IMR-90 (cell line): ENCODE measurements at regions not wholly inside any gene's neighbourhood (a gene's known extent, or its start where the extent isn't known, plus 50 kb on each side); places are given as distances from the start of the nearest gene placed in this dataset.

Experiments
- ATAC-seq: fragments of 200-7000 bp; cut with Tn5 transposase; 2 replicates; pipeline ENCODE4 v1.9.1; 2020; ENCODE audit warnings: low read depth, mild to moderate bottlenecking, moderate library complexity
- BruUV-seq: library from RNA; stranded (reverse); fragments of 400-500 nt; replicated peaks from 2 replicates; lab custom pipeline; 2021; lab: Mats Ljungman, UMichigan
- CTCF ChIA-PET: fragments of 300-600 bp; formaldehyde crosslinking; extraction: SDS; loops from one replicate; lab custom pipeline; 2021; ENCODE audit warnings: antibody characterized with exemption; lab: Yijun Ruan, JAX
- POLR2A ChIA-PET: fragments of 300-600 bp; sonication (Branson Sonifier 250); formaldehyde crosslinking; loops from one replicate; lab custom pipeline; 2022; ENCODE audit warnings: antibody characterized with exemption; ENCODE audit not compliant: unreplicated experiment; lab: Charles Lee
- DNase-seq: peaks from one replicate; pipeline ENCODE4 v3.0.0; 2013
- H2AFZ ChIP-seq: replicated peaks from 2 replicates; pipeline ENCODE3; 2013; ENCODE audit warnings: low read length, mild to moderate bottlenecking; ENCODE audit not compliant: poor library complexity
- H2AK5ac ChIP-seq: 2 replicates; pipeline ENCODE4 v1.6.1; 2013; ENCODE audit warnings: low read depth, low read length, inconsistent platforms
- H2AK9ac ChIP-seq: replicated peaks from 2 replicates; pipeline ENCODE3; 2013; ENCODE audit warnings: mild to moderate bottlenecking, low read depth, low read length, moderate library complexity; ENCODE audit not compliant: poor library complexity
- H2BK120ac ChIP-seq: 2 replicates; pipeline ENCODE4 v1.6.1; 2013; ENCODE audit warnings: low read depth, low read length, inconsistent platforms
- H2BK15ac ChIP-seq: 3 replicates; pipeline ENCODE4 v1.6.1; 2013; ENCODE audit warnings: low read depth, low read length, inconsistent platforms
- H2BK20ac ChIP-seq: 2 replicates; pipeline ENCODE4 v1.6.1; 2013; ENCODE audit warnings: low read depth, mild to moderate bottlenecking, inconsistent platforms, low read length, moderate library complexity
- H2BK5ac ChIP-seq: 2 replicates; pipeline ENCODE4 v1.6.1; 2013; ENCODE audit warnings: mild to moderate bottlenecking, low read depth, low read length, inconsistent platforms; ENCODE audit not compliant: poor library complexity, severe bottlenecking
- H3K14ac ChIP-seq: replicated peaks from 2 replicates; pipeline ENCODE4 v1.6.1; 2013; ENCODE audit warnings: low read depth, low read length, inconsistent platforms
- H3K18ac ChIP-seq: 2 replicates; pipeline ENCODE4 v1.6.1; 2013; ENCODE audit warnings: low read depth, low read length, control low read depth
- H3K23ac ChIP-seq: 2 replicates; pipeline ENCODE4 v1.6.1; 2013; ENCODE audit warnings: low read depth, low read length, inconsistent platforms
- H3K27ac ChIP-seq: 2 replicates; pipeline ENCODE4 v1.5.1; 2013; ENCODE audit warnings: mild to moderate bottlenecking, control low read depth, low read length; ENCODE audit not compliant: insufficient read depth
- H3K27me3 ChIP-seq: 2 replicates; pipeline ENCODE4 v1.6.1; 2013; ENCODE audit warnings: low read length; ENCODE audit not compliant: control insufficient read depth, insufficient read depth
- H3K36me3 ChIP-seq: 2 replicates; pipeline ENCODE4 v1.6.1; 2013; ENCODE audit warnings: low read length, mixed read lengths; ENCODE audit not compliant: control insufficient read depth, insufficient read depth
- H3K4ac ChIP-seq: 2 replicates; pipeline ENCODE4 v1.6.1; 2013; ENCODE audit warnings: low read depth, low read length, inconsistent platforms
- H3K4me1 ChIP-seq: 2 replicates; pipeline ENCODE4 v1.6.1; 2013; ENCODE audit warnings: low read length, mixed read lengths; ENCODE audit not compliant: control insufficient read depth, insufficient read depth
- H3K4me2 ChIP-seq: 2 replicates; pipeline ENCODE4 v1.6.1; 2013; ENCODE audit warnings: low read depth, mild to moderate bottlenecking, control low read depth, low read length, moderate library complexity
- H3K4me3 ChIP-seq: 2 replicates; pipeline ENCODE4 v1.5.1; 2013; ENCODE audit warnings: low read depth, mild to moderate bottlenecking, control low read depth, low read length, moderate library complexity; ENCODE audit not compliant: insufficient read depth
- H3K56ac ChIP-seq: 2 replicates; pipeline ENCODE4 v1.6.1; 2013; ENCODE audit warnings: low read length, inconsistent platforms; ENCODE audit not compliant: insufficient read depth; ENCODE audit errors: extremely low read depth
- H3K79me1 ChIP-seq, 2 experiments: 2 replicates each; pipeline ENCODE4 v1.6.1; 2013; ENCODE audit warnings: low read length in 2 of 2, inconsistent platforms in 1 of 2, low read depth in 1 of 2
- H3K9ac ChIP-seq: 2 replicates; pipeline ENCODE4 v1.6.1; 2013; ENCODE audit warnings: low read depth, low read length, control low read depth
- H3K9me1 ChIP-seq: 2 replicates; pipeline ENCODE4 v1.6.1; 2013; ENCODE audit warnings: low read length, inconsistent platforms; ENCODE audit not compliant: insufficient read depth
- H3K9me3 ChIP-seq: 2 replicates; pipeline ENCODE4 v1.6.1; 2013; ENCODE audit warnings: low read length; ENCODE audit not compliant: control insufficient read depth, insufficient read depth
- H4K20me1 ChIP-seq: 2 replicates; pipeline ENCODE4 v1.6.1; 2013; ENCODE audit warnings: low read length, inconsistent platforms; ENCODE audit not compliant: insufficient read depth
- H4K5ac ChIP-seq: 2 replicates; pipeline ENCODE4 v1.6.1; 2013; ENCODE audit warnings: mild to moderate bottlenecking, low read depth, low read length, control low read depth
- H4K8ac ChIP-seq, 2 experiments: 2 replicates each; pipeline ENCODE4 v1.6.1; 2013; ENCODE audit warnings: low read depth in 2 of 2, low read length in 2 of 2, control low read depth in 1 of 2, inconsistent platforms in 1 of 2
- H4K91ac ChIP-seq: 2 replicates; pipeline ENCODE4 v1.6.1; 2013; ENCODE audit warnings: low read depth, low read length, inconsistent platforms; ENCODE audit not compliant: insufficient read depth
- FOS ChIP-seq: fragments of 150-350 bp; IDR thresholded peaks from 2 replicates; pipeline ENCODE4 v1.6.1; 2016; ENCODE audit warnings: low read depth, low read length
- MAFK ChIP-seq: IDR thresholded peaks from 2 replicates; pipeline ENCODE4 v1.6.1; 2012; ENCODE audit warnings: low read depth, low read length, improper control_type of control experiment
- RFX5 ChIP-seq: IDR thresholded peaks from 2 replicates; pipeline ENCODE4 v1.8.0; 2012; ENCODE audit warnings: low read depth, mild to moderate bottlenecking, low read length, moderate library complexity
- WGBS, 2 experiments: methylation state at CpG; one replicate each; pipeline versions ENCODE4 v1.1.5 to v1.1.7; 2013; ENCODE audit warnings: missing lambda C conversion rate in 2 of 2; ENCODE audit not compliant: insufficient read length in 1 of 2; ENCODE audit errors: extremely low coverage in 2 of 2; 5-methylcytosine and 5-hydroxymethylcytosine counted together
- dilution Hi-C: fragments of 300-500 bp; cut with HindIII; formaldehyde crosslinking; loops from one replicate; pipeline ENCODE4 v1.14.3; 2018; ENCODE audit warnings: low sequenced_read_pairs; ENCODE audit not compliant: unreplicated experiment
- in situ Hi-C: fragments of 300-500 bp; cut with MboI; formaldehyde crosslinking; loops from 3 replicates; pipeline ENCODE4 v1.14.3; 2019; ENCODE audit warnings: low sequenced_read_pairs, inconsistent platforms, mixed read lengths
- intact Hi-C: fragments of 100-400 bp; cut with micrococcal nuclease; formaldehyde crosslinking; loops from 2 replicates; pipeline ENCODE4 v1.10.0; 2022

- intact Hi-C loops (no loop called here), dilution Hi-C loops (no loop called here), in situ Hi-C loops (no loop called here)
- Histone ChIP-seq H3K27me3 (no peaks in the 10 kb centered on the region), H3K4me3 (no peak overlapping the region), H3K14ac (no peak overlapping the region), H4K5ac (no peak overlapping the region), H3K9me1 (no peaks in the 10 kb centered on the region), H3K56ac (no peak overlapping the region), H4K20me1 (no peaks in the 10 kb centered on the region), H3K4me2 (peak overlapping the region; percentile 40; the same call in 1 of the 2 replicates), H3K36me3 (no peaks in the 10 kb centered on the region), H3K79me1 (no peaks in the 10 kb centered on the region), H3K23ac (no peak overlapping the region), H3K9me3 (0 out of 2 replicates have a peak, but pooled peaks cover 3% of the 10 kb centered on the region), H3K27ac (peak overlapping the region; percentile 55; the same call in 1 of the 2 replicates), H2AFZ (no peak overlapping the region), H2BK5ac (no peak overlapping the region), H2BK120ac (no peak overlapping the region), H2AK9ac (no peak overlapping the region), H2BK20ac (no peak overlapping the region), H3K4me1 (peaks cover 4% of the 10 kb centered on the region), H2BK15ac (no peak overlapping the region), H4K91ac (no peak overlapping the region), H3K4ac (no peak overlapping the region), H2AK5ac (no peak overlapping the region), H4K8ac (no peak overlapping the region), H3K18ac (no peak overlapping the region), H3K9ac (no peak overlapping the region)
- ChIA-PET POLR2A (interaction anchor here (0.6 kb wide), 1 partner anchor 1272 kb away, joined by 7 read pairs; no protein-coding TSS in a partner anchor), CTCF (interaction anchor here (0.6 to 1.1 kb wide), 3 partner anchors 11 to 1535 kb away, joined by 3 to 4 read pairs (median 3); no protein-coding TSS in a partner anchor)
- no CpG with 5 or more reads among the region's 1 CpG for WGBS, 2 experiments
- no peak for TF ChIP-seq FOS
- TF ChIP-seq RFX5, result no peak
- TF ChIP-seq MAFK, result no peak
- DNase-seq (peak; percentile 43), ATAC-seq (peak; percentile 83)
- BruUV-seq, result no TSS peak
These were observed 192.6 kb upstream of the ZEB2 start for GRCh38 chr2:144712550-144712940.
